Caco-2 (cell line): ENCODE measurements at regions not wholly inside any gene's neighbourhood (a gene's known extent, or its start where the extent isn't known, plus 50 kb on each side); places are given as distances from the start of the nearest gene placed in this dataset.

Experiments used
- BruUV-seq: library from RNA; stranded (reverse); fragments of 400-500 nt; replicated peaks from 2 replicates; lab custom pipeline; 2021; lab: Mats Ljungman, UMichigan
- CTCF ChIA-PET: fragments of 300-600 bp; sonication (Branson Sonifier 250); formaldehyde crosslinking; loops from one replicate; lab custom pipeline; 2022; ENCODE audit warnings: antibody characterized with exemption; lab: Charles Lee
- POLR2A ChIA-PET: fragments of 300-600 bp; sonication (Branson Sonifier 250); formaldehyde crosslinking; loops from one replicate; lab custom pipeline; 2022; ENCODE audit warnings: antibody characterized with exemption; lab: Charles Lee
- DNase-seq, 2 experiments: peaks; one replicate each; pipeline versions ENCODE4 v3.0.0 to v3.0.0-alpha.2; 2020 to 2022
- H3K27me3 ChIP-seq: replicated peaks from 2 replicates; pipeline ENCODE4 v1.6.0; 2011; ENCODE audit warnings: low read length; ENCODE audit not compliant: control insufficient read depth, insufficient read depth
- H3K36me3 ChIP-seq: 2 replicates; pipeline ENCODE4 v1.5.1; 2011; ENCODE audit warnings: low read length; ENCODE audit not compliant: control insufficient read depth, insufficient read depth
- H3K4me1 ChIP-seq: fragments of 250-450 bp; sonication (Bioruptor Pico); 2 replicates; pipeline ENCODE4 v1.5.1; 2020; ENCODE audit warnings: mild to moderate bottlenecking
- H3K4me3 ChIP-seq: 2 replicates; pipeline ENCODE4 v1.5.1; 2011; ENCODE audit warnings: low read depth, mild to moderate bottlenecking, control low read depth, low read length
- H3K9me3 ChIP-seq: fragments of 250-450 bp; sonication (Bioruptor Pico); 2 replicates; pipeline ENCODE4 v1.5.1; 2020; ENCODE audit warnings: mild to moderate bottlenecking, moderate library complexity
- H3K27ac Mint-ChIP-seq: one replicate; pipeline ENCODE4 v1.8.0; 2022; ENCODE audit warnings: mixed read lengths; ENCODE audit not compliant: unreplicated experiment
- H3K27me3 Mint-ChIP-seq: one replicate; pipeline ENCODE4 v1.8.0; 2022; ENCODE audit warnings: mixed read lengths; ENCODE audit not compliant: insufficient read depth, unreplicated experiment
- H3K36me3 Mint-ChIP-seq: one replicate; pipeline ENCODE4 v1.8.0; 2022; ENCODE audit warnings: mild to moderate bottlenecking, mixed read lengths; ENCODE audit not compliant: insufficient read depth, unreplicated experiment
- H3K4me1 Mint-ChIP-seq: one replicate; pipeline ENCODE4 v1.8.0; 2022; ENCODE audit warnings: low read depth, mixed read lengths; ENCODE audit not compliant: unreplicated experiment
- H3K4me3 Mint-ChIP-seq: one replicate; pipeline ENCODE4 v1.8.0; 2022; ENCODE audit warnings: mild to moderate bottlenecking, moderate library complexity, mixed read lengths; ENCODE audit not compliant: unreplicated experiment
- H3K9me3 Mint-ChIP-seq: one replicate; pipeline ENCODE4 v1.8.0; 2022; ENCODE audit warnings: mixed read lengths; ENCODE audit not compliant: unreplicated experiment
- CTCF ChIP-seq, 2 experiments: fragments of 200-600 bp in 1 of 2; IDR thresholded peaks; 1 replicate in 1 of 2; 2 replicates in 1 of 2; pipeline versions ENCODE4 v1.5.1 to v1.8.0; 2011 to 2022; ENCODE audit warnings: antibody characterized with exemption in 1 of 2, control low read depth in 1 of 2, inconsistent platforms in 1 of 2, low read depth in 1 of 2, low read length in 1 of 2, mild to moderate bottlenecking in 1 of 2, moderate library complexity in 1 of 2; ENCODE audit not compliant: insufficient read depth in 1 of 2, severe bottlenecking in 1 of 2, unreplicated experiment in 1 of 2
- intact Hi-C: fragments of 100-400 bp; cut with micrococcal nuclease; formaldehyde crosslinking; loops from one replicate; pipeline ENCODE4 v1.10.0; 2022; ENCODE audit not compliant: unreplicated experiment

- intact Hi-C loops, result no loop called here
- no peaks in the 10 kb centered on the region for H3K36me3 ChIP-seq
- POLR2A ChIA-PET, result no interaction called here
- H3K4me1 ChIP-seq, result no peaks in the 10 kb centered on the region
- Mint-ChIP-seq H3K9me3 (no peaks in the 10 kb centered on the region), H3K4me3 (no peak overlapping the region), H3K27ac (no peak overlapping the region), H3K36me3 (no peaks in the 10 kb centered on the region), H3K4me1 (no peaks in the 10 kb centered on the region), H3K27me3 (no peaks in the 10 kb centered on the region)
- no peak for DNase-seq
- no peaks in the 10 kb centered on the region for H3K27me3 ChIP-seq
- no peaks in the 10 kb centered on the region for H3K9me3 ChIP-seq
- no peak overlapping the region for H3K4me3 ChIP-seq
- no peak for TF ChIP-seq CTCF (IDR thresholded peaks at IDR 0.05; ENCODE audit: insufficient read depth in 1 of 2, low read depth in 1 of 2, low read length in 1 of 2, severe bottlenecking in 1 of 2, unreplicated experiment in 1 of 2)
- BruUV-seq, result no TSS peak
- CTCF ChIA-PET, result no interaction called here
Measured at GRCh38 chrX:73270753-73271152, 56.1 kb upstream of the NAP1L2 start.

- POLR2A ChIA-PET, result no interaction called here
- H3K36me3 Mint-ChIP-seq, result no peaks in the 10 kb centered on the region
- no TSS peak for BruUV-seq
Measured at GRCh38 chrX:73268463-73268862, 53.8 kb upstream of the NAP1L2 start.

GRCh38 chrX:73267979-73268378, 53.3 kb upstream of the NAP1L2 start:
- no peaks in the 10 kb centered on the region for H3K9me3 Mint-ChIP-seq
- H3K4me3 Mint-ChIP-seq, result no peak overlapping the region
- no peaks in the 10 kb centered on the region for H3K36me3 Mint-ChIP-seq
- BruUV-seq, result no TSS peak
- H3K4me1 Mint-ChIP-seq, result no peaks in the 10 kb centered on the region
- intact Hi-C loops, result loop anchor here (10.0 kb wide), 1 partner anchor 183 kb away; no protein-coding TSS in a partner anchor
- DNase-seq, result no peak
- TF ChIP-seq CTCF (IDR thresholded peaks at IDR 0.05; ENCODE audit: insufficient read depth in 1 of 2, low read depth in 1 of 2, low read length in 1 of 2, severe bottlenecking in 1 of 2, unreplicated experiment in 1 of 2), result no peak
- no peaks in the 10 kb centered on the region for H3K27me3 Mint-ChIP-seq
- Histone ChIP-seq H3K4me1 (no peaks in the 10 kb centered on the region), H3K27me3 (no peaks in the 10 kb centered on the region), H3K36me3 (no peaks in the 10 kb centered on the region), H3K9me3 (no peaks in the 10 kb centered on the region), H3K4me3 (no peak overlapping the region)
- ChIA-PET POLR2A (no interaction called here), CTCF (no interaction called here)
- no peak overlapping the region for H3K27ac Mint-ChIP-seq

More at GRCh38 chrX:73268463-73268862, 53.8 kb upstream of the NAP1L2 start:
- CTCF ChIA-PET, result no interaction called here
- no peaks in the 10 kb centered on the region for H3K4me1 Mint-ChIP-seq
- Histone ChIP-seq H3K9me3 (no peaks in the 10 kb centered on the region), H3K27me3 (no peaks in the 10 kb centered on the region), H3K4me1 (no peaks in the 10 kb centered on the region), H3K4me3 (no peak overlapping the region), H3K36me3 (no peaks in the 10 kb centered on the region)
- H3K27me3 Mint-ChIP-seq, result no peaks in the 10 kb centered on the region
- intact Hi-C loops, result loop anchor here (10.0 kb wide), 1 partner anchor 184 kb away; no protein-coding TSS in a partner anchor
- no peak overlapping the region for H3K4me3 Mint-ChIP-seq
- no peak for TF ChIP-seq CTCF (IDR thresholded peaks at IDR 0.05; ENCODE audit: insufficient read depth in 1 of 2, low read depth in 1 of 2, low read length in 1 of 2, severe bottlenecking in 1 of 2, unreplicated experiment in 1 of 2)
- no peak overlapping the region for H3K27ac Mint-ChIP-seq
- no peak for DNase-seq
- no peaks in the 10 kb centered on the region for H3K9me3 Mint-ChIP-seq
